Hematopoietic multipotent progenitor cell (in vitro differentiated cells): ENCODE measurements at regions not wholly inside any gene's neighbourhood (a gene's known extent, or its start where the extent isn't known, plus 50 kb on each side); places are given as distances from the start of the nearest gene placed in this dataset. TPM values are rescaled to one million over a fixed set of nuclear protein-coding genes. Genes with fewer than 3 reads are reported as not detected.

Experiments used
- DNase-seq, 3 donors: peaks; one replicate each; pipeline ENCODE4 v3.0.0-alpha.2; 2011 to 2015; ENCODE audit warnings: low read depth in 2 of 3, low spot score in 2 of 3
- small RNA-seq: library from RNA; depleted of rRNA; stranded (forward); fragments of <200 nt; gene quantifications from one replicate; pipeline ENCODE3, GENCODE V24; 2012

GRCh38 chr22:46100401-46101105, 49.8 kb upstream of the PPARA start:
- no peak for DNase-seq

Small RNA genes lying in the stretch of these regions (small RNA-seq; reads per million reads assigned to genes)
- gene MIR3619 = not detected
